Esophagus squamous epithelium (tissue), 4 donors: ENCODE measurements at regions not wholly inside any gene's neighbourhood (a gene's known extent, or its start where the extent isn't known, plus 50 kb on each side); places are given as distances from the start of the nearest gene placed in this dataset.

Source experiments
- CTCF ChIP-seq, 6 experiments: fragments of 450-650 bp in 4 of 6; fragments of 200-600 bp in 2 of 6; sonication (generic) in 2 of 6; IDR thresholded peaks; one replicate each; pipeline ENCODE4 v1.5.1; 2016 to 2019; ENCODE audit warnings: antibody characterized with exemption in 6 of 6, mild to moderate bottlenecking in 4 of 6, moderate library complexity in 4 of 6
- POLR2A ChIP-seq, 4 donors: fragments of 450-650 bp; IDR thresholded peaks; one replicate each; pipeline ENCODE4 v1.6.1; 2017; ENCODE audit warnings: antibody characterized with exemption in 4 of 4, mild to moderate bottlenecking in 4 of 4, moderate library complexity in 3 of 4

GRCh38 chr6:23633996-23634395 is 492.0 kb upstream of the NRSN1 start:
- TF ChIP-seq CTCF (IDR thresholded peaks at IDR 0.05) (no peak), POLR2A (IDR thresholded peaks at IDR 0.05) (no peak)
